Progenitor cell of endocrine pancreas (in vitro differentiated cells): ENCODE measurements at regions not wholly inside any gene's neighbourhood (a gene's known extent, or its start where the extent isn't known, plus 50 kb on each side); places are given as distances from the start of the nearest gene placed in this dataset.

ENCODE experiments used
- DNase-seq: peaks from one replicate; pipeline ENCODE4 v3.0.0; 2021; ENCODE audit warnings: low spot score; ENCODE audit not compliant: unreplicated experiment
- H3K27ac Mint-ChIP-seq: 2 replicates; pipeline ENCODE4 v1.8.0; 2021; ENCODE audit warnings: mild to moderate bottlenecking, moderate library complexity, mixed read lengths
- H3K27me3 Mint-ChIP-seq: 2 replicates; pipeline ENCODE4 v1.8.0; 2021; ENCODE audit warnings: mixed read lengths
- H3K36me3 Mint-ChIP-seq: 2 replicates; pipeline ENCODE4 v1.8.0; 2022; ENCODE audit warnings: mixed read lengths; ENCODE audit not compliant: insufficient read depth
- H3K4me1 Mint-ChIP-seq: 2 replicates; pipeline ENCODE4 v1.8.0; 2021; ENCODE audit warnings: low read depth, mixed read lengths
- H3K4me3 Mint-ChIP-seq: 2 replicates; pipeline ENCODE4 v1.8.0; 2021; ENCODE audit warnings: low read depth, mild to moderate bottlenecking, moderate library complexity, mixed read lengths
- H3K9me3 Mint-ChIP-seq: 2 replicates; pipeline ENCODE4 v1.8.0; 2021; ENCODE audit warnings: low read depth, mixed read lengths
- TF ChIP-seq, protein P1 (sequence below): fragments of 200-600 bp; sonication (generic); IDR thresholded peaks from one replicate; pipeline ENCODE4 v1.5.0; 2021; ENCODE audit warnings: antibody characterized with exemption, mild to moderate bottlenecking; ENCODE audit not compliant: unreplicated experiment

- peak; percentile 55 for DNase-seq
- TF ChIP-seq, protein P1, sequence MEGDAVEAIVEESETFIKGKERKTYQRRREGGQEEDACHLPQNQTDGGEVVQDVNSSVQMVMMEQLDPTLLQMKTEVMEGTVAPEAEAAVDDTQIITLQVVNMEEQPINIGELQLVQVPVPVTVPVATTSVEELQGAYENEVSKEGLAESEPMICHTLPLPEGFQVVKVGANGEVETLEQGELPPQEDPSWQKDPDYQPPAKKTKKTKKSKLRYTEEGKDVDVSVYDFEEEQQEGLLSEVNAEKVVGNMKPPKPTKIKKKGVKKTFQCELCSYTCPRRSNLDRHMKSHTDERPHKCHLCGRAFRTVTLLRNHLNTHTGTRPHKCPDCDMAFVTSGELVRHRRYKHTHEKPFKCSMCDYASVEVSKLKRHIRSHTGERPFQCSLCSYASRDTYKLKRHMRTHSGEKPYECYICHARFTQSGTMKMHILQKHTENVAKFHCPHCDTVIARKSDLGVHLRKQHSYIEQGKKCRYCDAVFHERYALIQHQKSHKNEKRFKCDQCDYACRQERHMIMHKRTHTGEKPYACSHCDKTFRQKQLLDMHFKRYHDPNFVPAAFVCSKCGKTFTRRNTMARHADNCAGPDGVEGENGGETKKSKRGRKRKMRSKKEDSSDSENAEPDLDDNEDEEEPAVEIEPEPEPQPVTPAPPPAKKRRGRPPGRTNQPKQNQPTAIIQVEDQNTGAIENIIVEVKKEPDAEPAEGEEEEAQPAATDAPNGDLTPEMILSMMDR = no peak
- peaks cover 50% of the 10 kb centered on the region for H3K4me1 Mint-ChIP-seq
- H3K36me3 Mint-ChIP-seq = no peaks in the 10 kb centered on the region
- H3K27me3 Mint-ChIP-seq = no peaks in the 10 kb centered on the region
- peak overlapping the region; percentile 91 for H3K27ac Mint-ChIP-seq
- peak overlapping the region; percentile 30 for H3K4me3 Mint-ChIP-seq
- H3K9me3 Mint-ChIP-seq = peaks cover 5% of the 10 kb centered on the region
These were observed 75.7 kb upstream of the NRIP1 start for GRCh38 chr21:15140321-15141019.

DNA sequence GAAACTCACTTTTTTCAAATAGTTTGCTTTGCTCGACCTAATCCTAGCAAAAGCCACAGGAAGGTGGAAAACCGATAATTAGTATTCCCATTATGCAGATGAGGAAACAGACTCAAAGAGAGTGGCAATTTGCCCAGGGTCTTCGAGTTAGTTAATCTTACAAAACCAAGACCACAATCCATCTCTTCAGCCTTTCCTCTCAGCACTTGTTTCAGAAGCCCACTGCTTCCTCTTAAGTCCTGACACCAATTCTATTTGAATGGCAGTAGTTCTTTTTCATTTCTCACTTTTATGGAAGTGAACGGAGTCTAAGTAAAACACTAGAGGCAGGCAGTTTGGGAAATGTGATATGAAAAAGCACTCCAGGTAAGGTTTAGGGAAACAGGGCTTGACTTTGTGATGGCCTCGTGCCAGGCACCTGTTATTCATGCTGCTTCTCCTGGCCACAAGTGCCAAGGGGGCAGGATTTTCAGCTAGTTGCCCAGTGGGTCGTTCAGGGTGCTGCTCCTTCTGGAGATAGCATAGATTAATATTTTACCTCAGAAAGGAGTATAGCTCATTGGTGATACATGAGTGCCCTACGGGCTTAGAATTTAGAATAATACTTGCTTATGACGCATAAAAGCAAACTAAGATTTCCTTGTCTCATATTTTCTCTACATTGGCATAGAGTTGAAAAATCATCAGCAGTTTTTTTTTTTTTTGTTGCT, 76.6 kb upstream of the NRIP1 start:
- Mint-ChIP-seq H3K4me3 (peak overlapping the region; percentile 30), H3K36me3 (no peaks in the 10 kb centered on the region)

DNA sequence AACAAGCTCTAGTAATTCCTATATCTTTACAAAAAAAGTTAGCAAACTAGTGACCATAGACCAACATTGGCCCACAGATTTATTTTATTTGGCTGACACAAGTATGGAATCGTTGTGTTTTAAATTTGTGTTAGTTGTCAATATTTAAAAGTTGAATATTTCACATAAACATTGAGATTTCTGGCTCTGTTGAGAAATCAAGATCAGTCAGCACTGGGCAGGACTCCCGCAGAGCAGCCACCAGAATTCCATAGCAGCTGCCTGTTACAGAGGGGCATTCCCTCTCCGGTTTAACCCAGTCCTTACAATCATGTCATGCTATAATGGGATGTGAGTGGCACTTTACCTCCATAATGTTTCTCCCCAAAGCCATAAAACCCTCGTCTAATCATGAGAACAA, 79.2 kb upstream of the NRIP1 start:
- DNase-seq = no peak
- Mint-ChIP-seq H3K4me3 (no peak overlapping the region), H3K27ac (no peak overlapping the region), H3K27me3 (no peaks in the 10 kb centered on the region), H3K36me3 (no peaks in the 10 kb centered on the region), H3K9me3 (peaks cover 8% of the 10 kb centered on the region), H3K4me1 (peaks cover 33% of the 10 kb centered on the region)
- TF ChIP-seq, protein P1 = no peak

More for the DNA sequence above, 76.6 kb upstream of the NRIP1 start:
- Mint-ChIP-seq H3K9me3 (peaks cover 5% of the 10 kb centered on the region), H3K27ac (peak overlapping the region; percentile 91), H3K27me3 (no peaks in the 10 kb centered on the region), H3K4me1 (peaks cover 50% of the 10 kb centered on the region)
- TF ChIP-seq, protein P1 = no peak
- DNase-seq = no peak

DNA sequence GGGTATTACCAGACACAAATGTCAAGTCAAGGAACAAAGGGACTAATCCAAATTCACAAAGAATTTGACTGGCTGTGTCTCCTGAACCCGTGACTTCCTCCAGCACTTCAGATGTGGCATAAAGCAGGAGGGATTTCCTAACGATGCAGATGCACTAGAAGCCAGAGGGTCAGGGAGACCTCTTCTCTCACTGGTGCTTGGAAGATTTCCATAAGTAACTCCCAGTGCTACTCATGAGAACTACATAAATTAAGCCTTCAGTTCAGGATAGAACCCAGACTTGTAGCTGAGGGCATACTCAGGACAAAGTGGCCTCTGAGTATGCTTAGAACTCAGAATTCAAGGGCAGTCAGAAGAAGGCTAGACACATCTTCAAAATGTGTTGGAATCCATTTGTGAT, 83.6 kb upstream of the NRIP1 start:
- peaks cover 4% of the 10 kb centered on the region for H3K9me3 Mint-ChIP-seq
- no peaks in the 10 kb centered on the region for H3K36me3 Mint-ChIP-seq
- H3K4me3 Mint-ChIP-seq = no peak overlapping the region
- no peaks in the 10 kb centered on the region for H3K27me3 Mint-ChIP-seq
- TF ChIP-seq, protein P1 = no peak
- H3K27ac Mint-ChIP-seq = no peak overlapping the region
- no peak for DNase-seq
- peaks cover 2% of the 10 kb centered on the region for H3K4me1 Mint-ChIP-seq

GRCh38 chr21:15149600-15150224, 84.9 kb upstream of the NRIP1 start:
- TF ChIP-seq, protein P1 = no peak
- Mint-ChIP-seq H3K4me3 (no peak overlapping the region), H3K27ac (no peak overlapping the region), H3K36me3 (no peaks in the 10 kb centered on the region), H3K9me3 (peaks cover 3% of the 10 kb centered on the region), H3K27me3 (no peaks in the 10 kb centered on the region), H3K4me1 (peaks cover 2% of the 10 kb centered on the region)
- no peak for DNase-seq
